Keratinocyte (primary cell): ENCODE measurements at regions not wholly inside any gene's neighbourhood (a gene's known extent, or its start where the extent isn't known, plus 50 kb on each side); places are given as distances from the start of the nearest gene placed in this dataset.

Source experiments
- DNase-seq: peaks from one replicate; pipeline ENCODE4 v3.0.0-alpha.2; 2011; ENCODE audit warnings: low read depth, missing footprints, low spot score
- FAIRE-seq: peaks from 2 replicates; lab custom pipeline; 2011; peaks lifted over from hg19 to GRCh38; lab: Jason Lieb, UNC
- H2AFZ ChIP-seq: 2 replicates; pipeline ENCODE4 v1.6.0; 2012; ENCODE audit warnings: low read length, control low read depth, inconsistent platforms; ENCODE audit not compliant: control insufficient read depth
- H3K27ac ChIP-seq: 2 replicates; pipeline ENCODE4 v1.5.1; 2011; ENCODE audit warnings: low read length; ENCODE audit not compliant: control insufficient read depth, insufficient read depth
- H3K27me3 ChIP-seq: 3 replicates; pipeline ENCODE4 v1.6.0; 2011; ENCODE audit warnings: low read length; ENCODE audit not compliant: control insufficient read depth, insufficient read depth; ENCODE audit errors: extremely low read depth
- H3K36me3 ChIP-seq, 2 experiments: 2 replicates in 1 of 2; 3 replicates in 1 of 2; pipeline ENCODE4 v1.5.1; 2011; ENCODE audit warnings: low read length in 2 of 2, mild to moderate bottlenecking in 1 of 2; ENCODE audit not compliant: control insufficient read depth in 2 of 2, insufficient read depth in 2 of 2; ENCODE audit errors: extremely low read depth in 1 of 2
- H3K4me1 ChIP-seq: 3 replicates; pipeline ENCODE4 v1.5.1; 2011; ENCODE audit warnings: low read length; ENCODE audit not compliant: control insufficient read depth, insufficient read depth; ENCODE audit errors: extremely low read depth
- H3K4me2 ChIP-seq: 3 replicates; pipeline ENCODE4 v1.6.0; 2011; ENCODE audit warnings: low read depth, low read length; ENCODE audit not compliant: control insufficient read depth, insufficient read depth; ENCODE audit errors: extremely low read depth
- H3K4me3 ChIP-seq, 3 experiments: fragments of 200-600 bp in 1 of 3; sonication (generic) in 1 of 3; 2 replicates in 2 of 3; 3 replicates in 1 of 3; pipeline ENCODE4 v1.5.1; 2011 to 2016; ENCODE audit warnings: low read length in 3 of 3, mild to moderate bottlenecking in 3 of 3, control low read depth in 2 of 3, inconsistent platforms in 1 of 3, low read depth in 1 of 3, mixed read lengths in 1 of 3, mixed run types in 1 of 3, moderate library complexity in 1 of 3; ENCODE audit not compliant: control insufficient read depth in 2 of 3, insufficient read depth in 2 of 3; ENCODE audit errors: extremely low read depth in 1 of 3
- H3K79me2 ChIP-seq: 2 replicates; pipeline ENCODE4 v1.6.0; 2012; ENCODE audit warnings: low read length; ENCODE audit not compliant: control insufficient read depth, insufficient read depth
- H3K9ac ChIP-seq: 3 replicates; pipeline ENCODE4 v1.6.0; 2011; ENCODE audit warnings: low read length; ENCODE audit not compliant: control insufficient read depth, insufficient read depth; ENCODE audit errors: extremely low read depth
- H3K9me1 ChIP-seq: 3 replicates; pipeline ENCODE4 v1.6.0; 2011; ENCODE audit warnings: low read length; ENCODE audit not compliant: control insufficient read depth, insufficient read depth; ENCODE audit errors: extremely low read depth
- H3K9me3 ChIP-seq: 2 replicates; pipeline ENCODE4 v1.5.1; 2012; ENCODE audit warnings: low read depth, low read length; ENCODE audit not compliant: control insufficient read depth
- H4K20me1 ChIP-seq: 3 replicates; pipeline ENCODE4 v1.6.0; 2011; ENCODE audit warnings: low read length; ENCODE audit not compliant: control insufficient read depth, insufficient read depth; ENCODE audit errors: extremely low read depth
- CTCF ChIP-seq, 3 experiments: IDR thresholded peaks in 1 of 3; conservative IDR thresholded peaks in 1 of 3; optimal IDR thresholded peaks in 1 of 3; 2 replicates in 2 of 3; 3 replicates in 1 of 3; pipeline versions ENCODE3 to v1.5.1; 2011; ENCODE audit warnings: low read length in 3 of 3, mild to moderate bottlenecking in 3 of 3, moderate library complexity in 2 of 3, control low read depth in 1 of 3, inconsistent platforms in 1 of 3; ENCODE audit not compliant: insufficient read depth in 2 of 3; ENCODE audit errors: extremely low read depth in 1 of 3
- EZH2 ChIP-seq: IDR thresholded peaks from one replicate; pipeline ENCODE4 v1.6.1; 2012; ENCODE audit warnings: inconsistent platforms, mild to moderate bottlenecking, low read length, moderate library complexity
- dilution Hi-C: fragments of 300-500 bp; cut with MboI; formaldehyde crosslinking; loops from one replicate; pipeline ENCODE4 v1.7.0; 2020; ENCODE audit warnings: low sequenced_read_pairs; ENCODE audit not compliant: extremely low pct_ligation_motif_present

- no peaks in the 10 kb centered on the region for H3K4me1 ChIP-seq
- FAIRE-seq (no peak), DNase-seq (no peak)
- H2AFZ ChIP-seq = no peak overlapping the region
- no peak overlapping the region for H3K27ac ChIP-seq
- no peaks in the 10 kb centered on the region for H3K9me3 ChIP-seq
- no peaks in the 10 kb centered on the region for H3K27me3 ChIP-seq
- no peak overlapping the region for H3K4me3 ChIP-seq
- H3K79me2 ChIP-seq = no peaks in the 10 kb centered on the region
- TF ChIP-seq EZH2 (no peak), CTCF (optimal IDR thresholded peaks at IDR 0.05 in 1 of 3, IDR thresholded peaks at IDR 0.05 in 1 of 3, conservative IDR thresholded peaks at IDR 0.05 in 1 of 3; ENCODE audit: extremely low read depth in 1 of 3, insufficient read depth in 2 of 3, low read length in 3 of 3) (no peak)
- H3K9ac ChIP-seq = no peak overlapping the region
- dilution Hi-C loops = no loop called here
- H3K4me2 ChIP-seq = no peak overlapping the region
- no peaks in the 10 kb centered on the region for H3K9me1 ChIP-seq
- H4K20me1 ChIP-seq = no peaks in the 10 kb centered on the region
- no peaks in the 10 kb centered on the region for H3K36me3 ChIP-seq
Measured at GRCh38 chr4:177222781-177223180, 86.9 kb upstream of the NEIL3 start.

DNA sequence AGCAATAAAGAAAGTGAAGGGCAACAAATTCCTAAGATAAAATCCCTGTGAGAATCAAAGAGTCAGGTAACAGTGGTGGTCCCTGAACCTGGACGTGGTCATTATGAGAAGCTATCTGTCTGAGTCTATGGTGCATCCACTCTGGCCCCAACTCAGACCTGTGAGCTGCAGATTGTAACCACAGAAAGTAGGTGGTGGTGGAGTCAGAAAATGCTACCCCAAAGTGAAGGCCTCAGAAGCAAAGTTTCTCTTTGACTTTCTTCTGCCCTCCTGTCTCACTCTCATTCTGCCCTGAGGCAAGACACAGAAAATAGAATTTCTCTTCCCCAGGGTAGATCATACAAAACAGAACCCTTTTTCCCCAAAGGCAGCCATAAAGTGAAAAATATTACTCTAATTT is 84.1 kb upstream of the NEIL3 start:
- Histone ChIP-seq H3K9me1 (no peaks in the 10 kb centered on the region), H3K4me2 (no peak overlapping the region), H3K9ac (no peak overlapping the region), H3K4me1 (no peaks in the 10 kb centered on the region), H3K9me3 (no peaks in the 10 kb centered on the region), H4K20me1 (no peaks in the 10 kb centered on the region), H3K4me3 (no peak overlapping the region), H3K27ac (no peak overlapping the region), H2AFZ (no peak overlapping the region), H3K79me2 (no peaks in the 10 kb centered on the region), H3K27me3 (no peaks in the 10 kb centered on the region), H3K36me3 (no peaks in the 10 kb centered on the region)
- dilution Hi-C loops = no loop called here
- TF ChIP-seq EZH2 (no peak), CTCF (optimal IDR thresholded peaks at IDR 0.05 in 1 of 3, IDR thresholded peaks at IDR 0.05 in 1 of 3, conservative IDR thresholded peaks at IDR 0.05 in 1 of 3; ENCODE audit: extremely low read depth in 1 of 3, insufficient read depth in 2 of 3, low read length in 3 of 3) (no peak)
- FAIRE-seq (no peak), DNase-seq (no peak)
